H1 (cell line): ENCODE measurements at regions not wholly inside any gene's neighbourhood (a gene's known extent, or its start where the extent isn't known, plus 50 kb on each side); places are given as distances from the start of the nearest gene placed in this dataset.

Experiments used
- CTCF ChIA-PET: fragments of 300-600 bp; sonication (Branson Sonifier 250); formaldehyde crosslinking; loops from one replicate; lab custom pipeline; 2021; ENCODE audit not compliant: partially characterized antibody; lab: Charles Lee
- POLR2A ChIA-PET: fragments of 300-600 bp; sonication (Branson Sonifier 250); formaldehyde crosslinking; loops from one replicate; lab custom pipeline; 2021; ENCODE audit warnings: inconsistent platforms; ENCODE audit not compliant: partially characterized antibody; lab: Charles Lee
- DNase-seq, 2 experiments: peaks; one replicate each; pipeline versions ENCODE4 v3.0.0 to v3.0.0-alpha.2; 2010 to 2022; ENCODE audit warnings: low spot score in 2 of 2, low read depth in 1 of 2, mixed read lengths in 1 of 2
- FAIRE-seq: peaks from 2 replicates; lab custom pipeline; 2011; peaks lifted over from hg19 to GRCh38; lab: Jason Lieb, UNC
- H2AFZ ChIP-seq: 2 replicates; pipeline ENCODE4 v1.8.1; 2012; ENCODE audit warnings: low read length, inconsistent platforms
- H2AK5ac ChIP-seq: 2 replicates; pipeline ENCODE4 v1.6.1; 2013; ENCODE audit warnings: low read depth, low read length
- H2BK120ac ChIP-seq: replicated peaks from 2 replicates; pipeline ENCODE3; 2013; ENCODE audit warnings: low read depth, low read length, inconsistent platforms
- H2BK12ac ChIP-seq: 2 replicates; pipeline ENCODE4 v1.6.1; 2013; ENCODE audit warnings: low read depth, low read length
- H2BK15ac ChIP-seq: 2 replicates; pipeline ENCODE4 v1.6.1; 2013; ENCODE audit warnings: low read length
- H2BK20ac ChIP-seq: 2 replicates; pipeline ENCODE4 v1.6.1; 2013; ENCODE audit warnings: low read length
- H2BK5ac ChIP-seq: 2 replicates; pipeline ENCODE4 v1.6.1; 2013; ENCODE audit warnings: low read depth, low read length
- H3K14ac ChIP-seq: 2 replicates; pipeline ENCODE4 v1.6.1; 2013; ENCODE audit warnings: inconsistent platforms; ENCODE audit not compliant: insufficient read length
- H3K18ac ChIP-seq: 2 replicates; pipeline ENCODE4 v1.6.1; 2013; ENCODE audit warnings: low read length; ENCODE audit errors: extremely low read depth
- H3K23ac ChIP-seq: 2 replicates; pipeline ENCODE4 v1.6.1; 2013; ENCODE audit warnings: inconsistent platforms; ENCODE audit not compliant: insufficient read length
- H3K23me2 ChIP-seq: 2 replicates; pipeline ENCODE4 v1.6.1; 2013; ENCODE audit warnings: low read depth, low read length
- H3K27ac ChIP-seq: 2 replicates; pipeline ENCODE4 v1.6.1; 2011; ENCODE audit warnings: low read depth, low read length, inconsistent platforms
- H3K27me3 ChIP-seq, 4 experiments: replicated peaks in 1 of 4; 1 replicate in 1 of 4; 2 replicates in 3 of 4; pipeline versions ENCODE4 v1.6.1 to v1.8.1; 2011 to 2013; ENCODE audit warnings: low read length in 3 of 4, mild to moderate bottlenecking in 3 of 4, inconsistent platforms in 2 of 4, mixed read lengths in 2 of 4, moderate library complexity in 1 of 4; ENCODE audit not compliant: control insufficient read depth in 3 of 4, insufficient read depth in 3 of 4; ENCODE audit errors: extremely low read depth in 1 of 4
- H3K36me3 ChIP-seq, 4 experiments: 2 replicates each; pipeline versions ENCODE4 v1.6.1 to v1.8.1; 2011 to 2013; ENCODE audit warnings: mild to moderate bottlenecking in 4 of 4, low read length in 3 of 4, moderate library complexity in 2 of 4, control low read depth in 1 of 4, inconsistent platforms in 1 of 4; ENCODE audit not compliant: insufficient read depth in 4 of 4, control insufficient read depth in 2 of 4
- H3K4ac ChIP-seq: replicated peaks from 2 replicates; pipeline ENCODE3; 2013; ENCODE audit warnings: low read length, low read depth, mixed read lengths, inconsistent platforms; ENCODE audit not compliant: insufficient read length
- H3K4me1 ChIP-seq, 4 experiments: replicated peaks in 1 of 4; 1 replicate in 1 of 4; 2 replicates in 3 of 4; pipeline versions ENCODE4 v1.6.1 to v1.8.1; 2011 to 2013; ENCODE audit warnings: low read length in 3 of 4, inconsistent platforms in 2 of 4, mixed read lengths in 1 of 4; ENCODE audit not compliant: insufficient read depth in 4 of 4, control insufficient read depth in 3 of 4
- H3K4me2 ChIP-seq, 2 experiments: 2 replicates each; pipeline versions ENCODE4 v1.6.1 to v1.8.1; 2011 to 2013; ENCODE audit warnings: low read depth in 2 of 2, low read length in 2 of 2, control low read depth in 1 of 2, inconsistent platforms in 1 of 2, mild to moderate bottlenecking in 1 of 2; ENCODE audit not compliant: insufficient read depth in 1 of 2
- H3K4me3 ChIP-seq, 4 experiments: fragments of 200-600, 300-600 bp in 1 of 4; sonication (generic), shearing (Covaris generic), sonication (Bioruptor Twin) in 1 of 4; 2 replicates each; pipeline versions ENCODE4 v1.5.1 to v1.8.1; 2011 to 2016; ENCODE audit warnings: low read length in 4 of 4, low read depth in 3 of 4, control low read depth in 2 of 4, inconsistent platforms in 2 of 4, mild to moderate bottlenecking in 2 of 4, mixed read lengths in 1 of 4, moderate library complexity in 1 of 4; ENCODE audit not compliant: insufficient read depth in 2 of 4; ENCODE audit errors: extremely low read depth in 1 of 4
- H3K56ac ChIP-seq: replicated peaks from 2 replicates; pipeline ENCODE3; 2013; ENCODE audit warnings: low read depth, mild to moderate bottlenecking, mixed read lengths, low read length, inconsistent platforms; ENCODE audit not compliant: insufficient read length
- H3K79me1 ChIP-seq: 2 replicates; pipeline ENCODE4 v1.6.1; 2013; ENCODE audit warnings: low read depth, low read length, control low read depth
- H3K79me2 ChIP-seq, 2 experiments: 2 replicates each; pipeline versions ENCODE4 v1.6.1 to v1.8.1; 2012 to 2013; ENCODE audit warnings: low read length in 2 of 2, mild to moderate bottlenecking in 2 of 2, inconsistent platforms in 1 of 2; ENCODE audit not compliant: insufficient read depth in 2 of 2, control insufficient read depth in 1 of 2
- H3K9ac ChIP-seq, 4 experiments: replicated peaks in 1 of 4; 1 replicate in 1 of 4; 2 replicates in 3 of 4; pipeline versions ENCODE4 v1.6.1 to v1.8.1; 2011 to 2013; ENCODE audit warnings: low read depth in 3 of 4, low read length in 3 of 4, control low read depth in 2 of 4, mild to moderate bottlenecking in 2 of 4, moderate library complexity in 2 of 4, inconsistent platforms in 1 of 4; ENCODE audit errors: extremely low read depth in 1 of 4
- H3K9me3 ChIP-seq, 2 experiments: 2 replicates each; pipeline versions ENCODE4 v1.6.1 to v1.8.1; 2012 to 2013; ENCODE audit warnings: mild to moderate bottlenecking in 2 of 2, moderate library complexity in 2 of 2, control low read depth in 1 of 2, inconsistent platforms in 1 of 2, low read depth in 1 of 2, low read length in 1 of 2, mixed read lengths in 1 of 2; ENCODE audit not compliant: insufficient read depth in 2 of 2
- H4K20me1 ChIP-seq, 2 experiments: replicated peaks in 1 of 2; 2 replicates each; pipeline versions ENCODE3 to v1.8.1; 2011 to 2013; ENCODE audit warnings: inconsistent platforms in 2 of 2, low read length in 2 of 2, mild to moderate bottlenecking in 1 of 2; ENCODE audit not compliant: insufficient read depth in 2 of 2, control insufficient read depth in 1 of 2
- H4K5ac ChIP-seq: 2 replicates; pipeline ENCODE4 v1.6.1; 2013; ENCODE audit warnings: low read length, low read depth, mixed read lengths, inconsistent platforms; ENCODE audit not compliant: insufficient read length
- H4K8ac ChIP-seq: 2 replicates; pipeline ENCODE4 v1.8.0; 2013; ENCODE audit warnings: mild to moderate bottlenecking, moderate library complexity, low read length, inconsistent platforms; ENCODE audit not compliant: insufficient read depth; ENCODE audit errors: extremely low read depth
- H4K91ac ChIP-seq: replicated peaks from 2 replicates; pipeline ENCODE3; 2013; ENCODE audit warnings: low read length, mixed read lengths, inconsistent platforms; ENCODE audit not compliant: insufficient read length
- CHD1 ChIP-seq: IDR thresholded peaks from 2 replicates; pipeline ENCODE4 v1.6.1; 2012; ENCODE audit warnings: low read depth, low read length, improper control_type of control experiment
- GTF2F1 ChIP-seq: IDR thresholded peaks from 2 replicates; pipeline ENCODE4 v1.6.1; 2012; ENCODE audit warnings: low read depth, low read length, improper control_type of control experiment, borderline replicate concordance
- HDAC2 ChIP-seq, 2 experiments: fragments of 300-600 bp in 1 of 2; sonication (generic) in 1 of 2; IDR thresholded peaks; 2 replicates each; pipeline ENCODE4 v1.6.1; 2011 to 2012; ENCODE audit warnings: low read depth in 2 of 2, low read length in 2 of 2, mild to moderate bottlenecking in 2 of 2, moderate library complexity in 2 of 2, borderline replicate concordance in 1 of 2, inconsistent platforms in 1 of 2
- NRF1 ChIP-seq: IDR thresholded peaks from 2 replicates; pipeline ENCODE4 v1.6.1; 2011; ENCODE audit warnings: mild to moderate bottlenecking, low read depth, low read length, improper control_type of control experiment
- PHF8 ChIP-seq: fragments of 200-600 bp; sonication (generic); conservative IDR thresholded peaks from 2 replicates; pipeline ENCODE4 v1.7.1; 2012; ENCODE audit warnings: low read depth, mild to moderate bottlenecking, inconsistent platforms, low read length, moderate library complexity
- RBBP5 ChIP-seq: IDR thresholded peaks from 2 replicates; pipeline ENCODE4 v1.7.1; 2012; ENCODE audit warnings: low read depth, mild to moderate bottlenecking, inconsistent platforms, low read length, moderate library complexity, borderline replicate concordance
- RNF2 ChIP-seq: fragments of 200-900, 300-1000 bp; sonication (generic); IDR thresholded peaks from 2 replicates; pipeline ENCODE4 v1.7.1; 2016; ENCODE audit warnings: borderline replicate concordance, low read depth, mild to moderate bottlenecking, antibody characterized with exemption, low read length; ENCODE audit not compliant: poor library complexity, severe bottlenecking; ENCODE audit errors: missing control alignments
- SAP30 ChIP-seq: fragments of 300-600 bp; sonication (generic); IDR thresholded peaks from 2 replicates; pipeline ENCODE4 v1.7.1; 2012; ENCODE audit warnings: low read length, moderate library complexity, mild to moderate bottlenecking, inconsistent platforms; ENCODE audit not compliant: insufficient read depth, insufficient replicate concordance
- TAF7 ChIP-seq: optimal IDR thresholded peaks from 2 replicates; pipeline ENCODE3; 2011; ENCODE audit warnings: low read depth, mild to moderate bottlenecking, inconsistent platforms, low read length, moderate library complexity, borderline replicate concordance
- TEAD4 ChIP-seq: IDR thresholded peaks from 2 replicates; pipeline ENCODE4 v1.6.1; 2012; ENCODE audit warnings: low read depth, low read length, inconsistent platforms, mixed read lengths
- ZNF274 ChIP-seq: IDR thresholded peaks from 2 replicates; pipeline ENCODE4 v1.7.0; 2012; ENCODE audit warnings: low read length, borderline replicate concordance; ENCODE audit errors: extremely low read depth
- TF ChIP-seq, protein P1 (sequence below), 3 experiments: IDR thresholded peaks; 1 replicate in 2 of 3; 2 replicates in 1 of 3; pipeline versions ENCODE4 v1.5.1 to v1.6.1; 2011; ENCODE audit warnings: low read length in 3 of 3, mild to moderate bottlenecking in 3 of 3, inconsistent platforms in 2 of 3, low read depth in 1 of 3, moderate library complexity in 1 of 3; ENCODE audit not compliant: insufficient read depth in 1 of 3; ENCODE audit errors: control extremely low read depth in 1 of 3

DNA sequence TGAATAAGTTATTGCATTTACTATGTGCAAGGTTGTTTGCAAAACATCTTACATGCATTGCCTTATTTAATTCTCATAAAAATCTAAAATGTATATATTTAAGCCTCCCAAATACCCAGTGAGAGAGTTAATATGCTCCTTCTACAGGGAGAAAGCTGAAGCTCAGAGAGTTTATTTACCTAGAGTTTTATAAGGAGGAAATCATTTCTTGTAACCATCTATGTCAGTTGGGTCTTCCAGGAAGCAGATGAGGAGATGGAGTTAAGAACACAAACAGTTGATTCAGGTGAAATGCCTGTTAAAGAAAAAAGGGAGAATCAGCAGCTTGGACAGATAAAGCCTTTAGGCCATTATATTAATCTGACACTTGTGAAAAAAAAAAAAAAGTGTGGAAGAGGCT is 62.6 kb upstream of the DHX40 start:
- no peak overlapping the region for H3K56ac ChIP-seq
- no peak overlapping the region for H3K9ac ChIP-seq
- no peaks in the 10 kb centered on the region for H3K23me2 ChIP-seq
- H3K14ac ChIP-seq = no peak overlapping the region
- DNase-seq (no peak), FAIRE-seq (no peak)
- no peaks in the 10 kb centered on the region for H3K79me2 ChIP-seq
- no peak overlapping the region for H2BK5ac ChIP-seq
- no peaks in the 10 kb centered on the region for H3K27me3 ChIP-seq
- no peaks in the 10 kb centered on the region for H3K4me1 ChIP-seq
- no peaks in the 10 kb centered on the region for H3K79me1 ChIP-seq
- no peaks in the 10 kb centered on the region for H4K20me1 ChIP-seq
- H3K23ac ChIP-seq = no peak overlapping the region
- H2BK15ac ChIP-seq = no peak overlapping the region
- H4K8ac ChIP-seq = no peak overlapping the region
- no peak overlapping the region for H2AFZ ChIP-seq
- H3K4me2 ChIP-seq = no peak overlapping the region
- H2BK12ac ChIP-seq = no peak overlapping the region
- H4K5ac ChIP-seq = no peak overlapping the region
- peaks cover 0 to 10% of the 10 kb centered on the region in 2 experiments; a peak in 1 of 4 replicates for H3K9me3 ChIP-seq
- CTCF ChIA-PET = interaction anchor here (0.6 to 1.0 kb wide), 4 partner anchors 17 to 185 kb away, joined by 3 read pairs; no protein-coding TSS in a partner anchor
- no peak overlapping the region for H2BK20ac ChIP-seq
- no peak overlapping the region for H4K91ac ChIP-seq
- no peak overlapping the region for H2BK120ac ChIP-seq
- H3K4me3 ChIP-seq = no peak overlapping the region
- no peak overlapping the region for H3K4ac ChIP-seq
- no peak overlapping the region for H3K18ac ChIP-seq
- H3K36me3 ChIP-seq = no peaks in the 10 kb centered on the region
- H2AK5ac ChIP-seq = no peak overlapping the region
- POLR2A ChIA-PET = no interaction called here
- H3K27ac ChIP-seq = no peak overlapping the region
- TF ChIP-seq, protein P1, sequence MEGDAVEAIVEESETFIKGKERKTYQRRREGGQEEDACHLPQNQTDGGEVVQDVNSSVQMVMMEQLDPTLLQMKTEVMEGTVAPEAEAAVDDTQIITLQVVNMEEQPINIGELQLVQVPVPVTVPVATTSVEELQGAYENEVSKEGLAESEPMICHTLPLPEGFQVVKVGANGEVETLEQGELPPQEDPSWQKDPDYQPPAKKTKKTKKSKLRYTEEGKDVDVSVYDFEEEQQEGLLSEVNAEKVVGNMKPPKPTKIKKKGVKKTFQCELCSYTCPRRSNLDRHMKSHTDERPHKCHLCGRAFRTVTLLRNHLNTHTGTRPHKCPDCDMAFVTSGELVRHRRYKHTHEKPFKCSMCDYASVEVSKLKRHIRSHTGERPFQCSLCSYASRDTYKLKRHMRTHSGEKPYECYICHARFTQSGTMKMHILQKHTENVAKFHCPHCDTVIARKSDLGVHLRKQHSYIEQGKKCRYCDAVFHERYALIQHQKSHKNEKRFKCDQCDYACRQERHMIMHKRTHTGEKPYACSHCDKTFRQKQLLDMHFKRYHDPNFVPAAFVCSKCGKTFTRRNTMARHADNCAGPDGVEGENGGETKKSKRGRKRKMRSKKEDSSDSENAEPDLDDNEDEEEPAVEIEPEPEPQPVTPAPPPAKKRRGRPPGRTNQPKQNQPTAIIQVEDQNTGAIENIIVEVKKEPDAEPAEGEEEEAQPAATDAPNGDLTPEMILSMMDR (IDR thresholded peaks at IDR 0.05; ENCODE audit: control extremely low read depth in 1 of 3, insufficient read depth in 1 of 3, low read depth in 1 of 3, low read length in 3 of 3) = no peak
- TF ChIP-seq NRF1 (no peak), TEAD4 (no peak), RBBP5 (no peak), CHD1 (no peak), ZNF274 (no peak), GTF2F1 (no peak), TAF7 (no peak), PHF8 (no peak), RNF2 (no peak), SAP30 (no peak), HDAC2 (IDR thresholded peaks at IDR 0.05; ENCODE audit: borderline replicate concordance in 1 of 2, low read depth in 2 of 2, low read length in 2 of 2) (no peak)
